ENCODE measurements at regions not wholly inside any gene's neighbourhood (a gene's known extent, or its start where the extent isn't known, plus 50 kb on each side); places are given as distances from the start of the nearest gene placed in this dataset.

GRCh38 chr3:159026510-159026909 is 224.7 kb downstream of the MFSD1 start:
- ChIA-PET POLR2A (no interaction called here), CTCF (no interaction called here)
- no peak overlapping the region for H3K4me3 ChIP-seq (ENCODE audit: low read depth, low read length)
- no peak for TF ChIP-seq CTCF (IDR thresholded peaks at IDR 0.05; ENCODE audit: insufficient read depth, low read length, missing control alignments)
- DNase-seq (ENCODE audit: low read depth, low spot score), result no peak

DNA sequence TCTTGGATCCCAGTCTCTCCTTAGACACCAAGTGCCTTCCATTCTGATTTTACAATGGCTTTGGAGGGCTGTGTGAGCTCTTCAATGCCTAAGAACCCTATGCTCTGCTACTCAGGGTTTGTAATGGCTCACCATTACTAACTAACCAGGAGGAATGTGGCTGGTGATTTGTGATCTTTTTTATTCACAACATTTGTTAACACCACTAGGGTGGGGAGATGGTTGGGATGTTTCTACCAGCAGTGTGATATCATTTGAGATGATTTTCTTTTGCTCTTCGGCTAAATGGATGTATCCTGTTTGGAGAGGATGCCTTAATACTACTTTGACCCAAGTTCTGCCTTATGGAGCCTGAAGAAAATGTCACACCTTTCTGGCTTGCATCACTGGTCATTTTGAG is 226.9 kb downstream of the MFSD1 start:
- ChIA-PET POLR2A (no interaction called here), CTCF (no interaction called here)

DNA sequence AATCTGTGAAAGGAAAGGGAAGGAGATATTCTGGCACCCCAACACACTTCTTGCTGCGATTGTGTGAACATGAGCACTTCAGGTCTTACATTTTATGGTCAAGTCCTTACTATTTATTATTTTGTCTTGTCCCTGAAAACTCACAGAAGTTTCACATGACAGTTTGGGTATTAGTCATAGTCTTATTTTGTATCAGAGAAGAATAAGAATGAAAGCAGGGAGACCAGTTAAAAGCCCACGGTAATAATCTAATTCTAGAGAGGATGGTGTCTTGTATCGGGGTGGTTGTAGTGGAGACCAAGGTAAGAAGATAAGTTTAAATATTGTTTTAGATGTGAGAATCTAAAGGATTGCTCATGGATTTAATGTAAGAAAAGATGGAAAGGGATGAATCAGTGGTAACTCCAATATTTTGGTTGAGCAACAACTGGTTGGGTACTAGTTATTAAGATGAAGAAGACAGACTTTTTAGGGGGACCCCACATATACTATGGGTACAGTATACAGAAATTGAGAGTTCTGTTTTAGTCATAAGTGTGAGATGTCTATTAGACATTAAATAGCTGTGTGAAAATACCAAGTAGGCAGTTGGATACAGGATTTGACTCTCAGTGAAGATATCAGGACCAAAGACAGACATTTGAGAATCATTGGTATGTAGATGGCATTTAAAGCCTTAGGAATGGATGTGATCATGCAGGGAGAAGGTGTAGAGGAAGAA is 227.6 kb downstream of the MFSD1 start:
- ChIA-PET CTCF (no interaction called here), POLR2A (no interaction called here)
- DNase-seq (ENCODE audit: low read depth, low spot score), result no peak
- TF ChIP-seq CTCF (IDR thresholded peaks at IDR 0.05; ENCODE audit: insufficient read depth, low read length, missing control alignments), result no peak
- H3K4me3 ChIP-seq (ENCODE audit: low read depth, low read length), result no peak overlapping the region

More for the DNA sequence above, 226.9 kb downstream of the MFSD1 start:
- DNase-seq (ENCODE audit: low read depth, low spot score), result no peak
- no peak for TF ChIP-seq CTCF (IDR thresholded peaks at IDR 0.05; ENCODE audit: insufficient read depth, low read length, missing control alignments)
- H3K4me3 ChIP-seq (ENCODE audit: low read depth, low read length), result no peak overlapping the region

GRCh38 chr3:159030138-159030670 is 228.3 kb downstream of the MFSD1 start:
- no peak for DNase-seq (ENCODE audit: low read depth, low spot score)
- no peak for TF ChIP-seq CTCF (IDR thresholded peaks at IDR 0.05; ENCODE audit: insufficient read depth, low read length, missing control alignments)
- CTCF ChIA-PET, result no interaction called here
- POLR2A ChIA-PET, result no interaction called here
- no peak overlapping the region for H3K4me3 ChIP-seq (ENCODE audit: low read depth, low read length)

DNA sequence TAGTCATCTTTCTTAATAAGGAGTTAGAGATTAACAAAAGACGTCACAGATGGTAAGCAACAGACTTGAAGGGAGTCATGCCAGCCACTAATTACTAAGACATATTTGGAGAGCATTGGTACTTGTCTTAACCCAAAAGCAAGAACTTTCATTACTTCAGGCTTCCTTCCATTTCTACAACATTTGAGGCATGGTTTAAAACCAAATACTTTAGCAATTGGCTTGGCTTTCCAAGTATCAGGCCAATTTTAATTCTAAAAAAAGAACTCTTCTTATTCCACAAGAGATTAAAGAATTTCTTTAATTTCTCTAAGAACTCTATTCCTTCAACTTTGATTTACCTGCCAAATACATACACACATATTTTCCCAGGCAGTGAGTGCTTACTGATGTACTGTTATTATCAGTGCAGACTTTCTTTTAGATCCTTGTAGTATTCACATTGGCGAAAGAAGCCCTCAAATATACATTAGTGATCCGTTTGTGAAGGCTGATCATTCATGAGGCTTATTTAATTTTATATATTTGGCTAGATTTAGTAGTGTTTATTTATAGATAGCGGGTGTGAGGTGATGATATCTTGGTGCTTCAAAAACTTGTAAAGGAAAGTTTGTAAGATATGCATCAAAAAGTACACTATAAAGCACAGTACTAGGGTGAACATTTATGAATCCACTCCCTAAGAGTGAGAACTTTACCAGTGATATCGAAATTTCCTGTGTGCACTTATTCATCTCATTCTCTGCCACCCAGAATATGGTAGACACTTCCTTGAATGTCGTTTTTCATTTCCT is 229.2 kb downstream of the MFSD1 start:
- H3K4me3 ChIP-seq (ENCODE audit: low read depth, low read length), result no peak overlapping the region
- ChIA-PET CTCF (no interaction called here), POLR2A (no interaction called here)
- no peak for TF ChIP-seq CTCF (IDR thresholded peaks at IDR 0.05; ENCODE audit: insufficient read depth, low read length, missing control alignments)
- no peak for DNase-seq (ENCODE audit: low read depth, low spot score)

DNA sequence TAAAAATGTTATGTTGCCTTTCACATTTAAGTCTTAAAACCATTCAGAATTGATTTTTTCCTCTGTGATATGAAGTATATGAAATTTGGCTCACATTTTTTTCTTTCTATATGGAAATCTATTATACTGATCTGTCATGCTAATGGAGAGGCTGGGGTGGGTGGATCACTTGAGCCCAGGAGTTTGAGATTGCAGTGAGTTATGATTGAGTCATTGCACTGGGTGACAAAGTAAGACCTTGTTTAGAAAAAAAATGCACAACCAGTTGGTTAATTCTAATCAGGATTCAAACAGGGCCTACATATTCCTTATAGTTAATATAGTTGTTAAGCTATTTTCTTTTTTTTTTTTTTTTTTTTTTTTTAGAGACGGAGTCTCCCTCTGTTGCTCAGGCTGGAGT is 230.5 kb downstream of the MFSD1 start:
- H3K4me3 ChIP-seq (ENCODE audit: low read depth, low read length), result no peak overlapping the region
- DNase-seq (ENCODE audit: low read depth, low spot score), result no peak
- POLR2A ChIA-PET, result no interaction called here
- CTCF ChIA-PET, result no interaction called here
- no peak for TF ChIP-seq CTCF (IDR thresholded peaks at IDR 0.05; ENCODE audit: insufficient read depth, low read length, missing control alignments)

All from AG04449 (cell line).